Effector memory CD4-positive, alpha-beta T cell (primary cell): ENCODE measurements at regions not wholly inside any gene's neighbourhood (a gene's known extent, or its start where the extent isn't known, plus 50 kb on each side); places are given as distances from the start of the nearest gene placed in this dataset.

Experiments
- DNase-seq, 3 donors: peaks; one replicate each; pipeline ENCODE4 v3.0.0-alpha.2; 2020
- H3K27ac ChIP-seq: 2 replicates; pipeline ENCODE4 v1.7.0; 2013; ENCODE audit warnings: mild to moderate bottlenecking, low read length, moderate library complexity; ENCODE audit not compliant: insufficient read depth, poor library complexity, severe bottlenecking
- H3K27me3 ChIP-seq: replicated peaks from 2 replicates; pipeline ENCODE4 v1.7.0; 2013; ENCODE audit warnings: mild to moderate bottlenecking, low read length; ENCODE audit not compliant: insufficient read depth, control insufficient read depth, poor library complexity, severe bottlenecking
- H3K36me3 ChIP-seq: 2 replicates; pipeline ENCODE4 v1.7.0; 2013; ENCODE audit warnings: mild to moderate bottlenecking, low read length, moderate library complexity; ENCODE audit not compliant: control insufficient read depth, insufficient read depth
- H3K4me1 ChIP-seq: 2 replicates; pipeline ENCODE4 v1.7.0; 2013; ENCODE audit warnings: low read length, mild to moderate bottlenecking; ENCODE audit not compliant: control insufficient read depth, insufficient read depth, poor library complexity, severe bottlenecking
- H3K4me3 ChIP-seq: 2 replicates; pipeline ENCODE4 v1.7.0; 2013; ENCODE audit warnings: low read length, low read depth, mild to moderate bottlenecking; ENCODE audit not compliant: insufficient read depth, poor library complexity, severe bottlenecking
- H3K9me3 ChIP-seq: 2 replicates; pipeline ENCODE4 v1.7.0; 2013; ENCODE audit warnings: mild to moderate bottlenecking, low read length, moderate library complexity; ENCODE audit not compliant: control insufficient read depth

DNA sequence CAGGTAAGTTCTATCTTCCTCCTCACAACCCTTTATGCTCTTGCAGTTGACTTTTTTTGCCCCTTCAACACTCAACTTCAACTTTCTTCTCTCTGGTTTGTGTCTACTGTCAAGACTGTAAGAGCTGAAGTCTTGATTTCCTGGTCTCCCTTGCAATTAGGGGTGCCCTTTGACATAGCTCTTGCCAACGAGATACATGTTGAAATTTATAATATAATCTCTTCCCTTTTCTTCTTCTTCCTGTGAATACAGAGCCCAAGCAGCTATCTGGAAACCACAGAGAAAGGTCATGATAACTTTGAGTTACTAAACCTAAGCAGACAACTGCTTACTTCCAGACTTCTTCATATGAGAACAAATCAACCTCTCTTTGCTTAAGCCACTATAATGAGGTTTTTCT, 163.5 kb downstream of the MC4R start:
- Histone ChIP-seq H3K4me1 (no peaks in the 10 kb centered on the region), H3K36me3 (no peaks in the 10 kb centered on the region)
- DNase-seq = no peak

GRCh38 chr18:60202708-60203107, 169.9 kb downstream of the MC4R start:
- no peak overlapping the region for H3K27ac ChIP-seq
- no peaks in the 10 kb centered on the region for H3K36me3 ChIP-seq
- no peaks in the 10 kb centered on the region for H3K27me3 ChIP-seq
- no peaks in the 10 kb centered on the region for H3K4me1 ChIP-seq
- H3K4me3 ChIP-seq = no peak overlapping the region
- H3K9me3 ChIP-seq = no peaks in the 10 kb centered on the region
- DNase-seq = no peak

More for the DNA sequence above, 163.5 kb downstream of the MC4R start:
- Histone ChIP-seq H3K9me3 (no peaks in the 10 kb centered on the region), H3K27me3 (no peaks in the 10 kb centered on the region), H3K4me3 (no peak overlapping the region), H3K27ac (no peak overlapping the region)

DNA sequence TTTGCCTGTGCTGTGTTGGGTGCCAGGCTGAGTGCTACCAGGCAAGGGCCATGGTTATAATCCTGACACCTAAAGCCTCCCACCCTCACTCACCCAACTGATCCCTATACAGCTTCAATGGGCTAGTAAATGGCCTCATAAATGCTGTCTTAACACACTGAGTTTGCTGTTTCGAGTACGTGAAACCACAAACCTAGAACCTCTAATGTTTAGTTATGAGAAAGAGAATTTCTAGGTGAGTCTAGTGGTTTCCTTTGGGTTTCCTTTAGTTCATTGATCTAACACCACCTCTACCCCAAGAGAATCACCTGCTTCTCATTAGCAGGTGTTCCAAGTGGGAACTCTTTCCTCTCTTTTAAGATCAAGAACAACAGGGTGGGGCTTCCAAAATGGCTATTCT, 172.0 kb downstream of the MC4R start:
- Histone ChIP-seq H3K9me3 (no peaks in the 10 kb centered on the region), H3K4me3 (no peak overlapping the region), H3K36me3 (no peaks in the 10 kb centered on the region), H3K27me3 (no peaks in the 10 kb centered on the region), H3K27ac (no peak overlapping the region), H3K4me1 (no peaks in the 10 kb centered on the region)
- DNase-seq = no peak

GRCh38 chr18:60199505-60199904, 173.1 kb downstream of the MC4R start:
- Histone ChIP-seq H3K27me3 (no peaks in the 10 kb centered on the region), H3K4me1 (no peaks in the 10 kb centered on the region), H3K36me3 (no peaks in the 10 kb centered on the region), H3K27ac (no peak overlapping the region), H3K4me3 (no peak overlapping the region), H3K9me3 (no peaks in the 10 kb centered on the region)
- DNase-seq = no peak

DNA sequence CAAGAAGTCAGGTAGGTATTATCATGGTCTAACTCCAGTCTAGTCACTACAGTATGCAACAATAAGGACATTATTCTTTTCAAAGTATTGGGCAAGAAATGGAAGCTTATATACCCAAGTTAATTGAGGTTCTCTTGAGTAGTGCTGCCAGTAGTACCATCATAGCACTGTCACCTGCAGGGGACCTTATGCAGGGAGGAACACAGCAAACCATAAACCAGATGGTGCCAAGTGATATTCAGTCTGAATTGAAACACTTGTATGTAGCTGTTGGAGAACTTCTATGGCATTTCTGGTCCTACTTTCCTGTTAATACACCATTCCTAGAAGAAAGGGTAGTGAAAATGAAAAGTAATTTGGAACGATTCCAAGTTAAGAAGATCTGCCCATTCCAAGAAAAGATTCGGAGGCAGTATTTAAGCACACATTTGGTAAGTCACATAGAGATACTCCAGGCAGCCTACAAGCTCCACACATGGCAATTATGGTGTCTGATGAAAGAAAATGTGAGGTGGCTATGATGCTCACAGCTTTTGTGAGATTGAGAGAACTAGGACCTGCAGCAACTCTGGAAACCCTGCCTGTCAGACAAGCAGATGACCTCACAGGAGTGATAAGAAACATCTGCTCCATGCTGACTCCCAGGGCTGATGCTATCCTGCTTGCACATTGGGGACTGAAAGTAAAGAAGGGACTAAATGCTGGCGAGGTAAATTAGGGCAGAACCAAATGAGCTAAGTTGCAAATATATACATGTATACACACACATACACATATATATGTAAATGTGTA, 174.7 kb downstream of the MC4R start:
- DNase-seq = no peak
- no peak overlapping the region for H3K27ac ChIP-seq
- H3K4me3 ChIP-seq = no peak overlapping the region
- H3K36me3 ChIP-seq = no peaks in the 10 kb centered on the region
- no peaks in the 10 kb centered on the region for H3K4me1 ChIP-seq
- no peaks in the 10 kb centered on the region for H3K9me3 ChIP-seq
- H3K27me3 ChIP-seq = no peaks in the 10 kb centered on the region

DNA sequence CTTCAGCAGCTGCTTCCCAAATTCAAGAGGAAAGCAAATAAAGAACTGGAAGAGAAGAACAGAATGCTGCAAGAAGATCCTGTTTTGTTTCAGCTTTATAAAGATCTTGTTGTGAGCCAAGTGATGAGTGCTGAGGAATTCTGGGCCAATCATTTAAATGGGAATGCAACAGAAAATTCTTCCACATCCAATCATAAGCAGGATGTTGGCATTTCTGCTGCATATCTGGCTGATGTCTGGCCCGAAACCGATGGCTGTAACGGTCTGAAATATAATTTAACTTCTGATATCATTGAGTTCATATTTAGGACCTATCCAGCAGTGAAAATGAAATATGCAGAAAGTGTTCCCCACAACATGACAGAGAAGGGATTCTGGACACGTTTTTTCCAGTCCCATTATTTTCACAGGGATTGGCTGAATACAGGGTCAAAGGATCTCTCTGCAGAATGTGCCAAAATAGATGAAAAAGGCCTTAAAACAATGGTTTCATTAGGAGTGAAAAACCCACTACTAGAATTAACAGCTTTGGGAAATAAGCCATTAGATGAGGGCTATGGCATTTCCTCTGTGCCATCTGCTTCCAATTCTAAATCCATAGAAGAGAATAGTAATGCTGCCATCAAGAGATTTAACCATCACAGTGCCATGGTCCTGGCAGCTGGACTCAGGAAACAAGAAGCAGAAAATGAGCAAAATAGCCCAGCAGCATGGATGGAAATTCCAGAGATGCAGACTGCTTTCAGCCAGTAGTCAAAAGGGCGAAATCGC, 175.6 kb downstream of the MC4R start:
- Histone ChIP-seq H3K9me3 (no peaks in the 10 kb centered on the region), H3K27ac (no peak overlapping the region), H3K4me1 (no peaks in the 10 kb centered on the region), H3K4me3 (no peak overlapping the region), H3K27me3 (no peaks in the 10 kb centered on the region), H3K36me3 (no peaks in the 10 kb centered on the region)
- no peak for DNase-seq

- Histone ChIP-seq H3K9me3 (no peaks in the 10 kb centered on the region), H3K27me3 (no peaks in the 10 kb centered on the region), H3K27ac (no peak overlapping the region), H3K4me1 (no peaks in the 10 kb centered on the region), H3K4me3 (no peak overlapping the region), H3K36me3 (no peaks in the 10 kb centered on the region)
- DNase-seq = no peak
Observed at GRCh38 chr18:60193780-60194179, 178.8 kb downstream of the MC4R start.

- no peaks in the 10 kb centered on the region for H3K4me1 ChIP-seq
- H3K4me3 ChIP-seq = no peak overlapping the region
- H3K27ac ChIP-seq = no peak overlapping the region
- H3K36me3 ChIP-seq = no peaks in the 10 kb centered on the region
- no peaks in the 10 kb centered on the region for H3K27me3 ChIP-seq
- no peaks in the 10 kb centered on the region for H3K9me3 ChIP-seq
- DNase-seq = no peak
Observed at GRCh38 chr18:60191926-60192325, 180.6 kb downstream of the MC4R start.

DNA sequence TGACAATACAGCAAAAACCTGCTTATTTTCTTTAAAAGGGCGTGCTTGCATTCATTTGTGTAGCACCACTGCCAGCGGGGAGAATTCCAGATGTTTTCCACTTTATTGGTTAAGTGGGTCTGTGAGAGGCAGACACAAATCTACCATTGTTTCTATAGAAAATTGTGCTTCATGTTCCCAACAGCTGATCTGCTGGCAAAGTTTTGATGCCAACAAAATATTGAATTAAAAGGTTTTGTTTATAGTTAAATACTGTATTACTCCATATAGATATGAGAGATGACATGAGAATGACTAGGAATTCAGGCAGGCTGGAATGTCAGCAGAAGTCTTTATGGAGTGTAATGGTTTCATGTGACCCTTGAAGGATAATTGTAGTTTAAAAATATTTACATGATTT, 182.7 kb downstream of the MC4R start:
- no peaks in the 10 kb centered on the region for H3K4me1 ChIP-seq
- no peaks in the 10 kb centered on the region for H3K36me3 ChIP-seq
- no peaks in the 10 kb centered on the region for H3K27me3 ChIP-seq
- H3K27ac ChIP-seq = no peak overlapping the region
- no peak overlapping the region for H3K4me3 ChIP-seq
- DNase-seq = no peak
- no peaks in the 10 kb centered on the region for H3K9me3 ChIP-seq

DNA sequence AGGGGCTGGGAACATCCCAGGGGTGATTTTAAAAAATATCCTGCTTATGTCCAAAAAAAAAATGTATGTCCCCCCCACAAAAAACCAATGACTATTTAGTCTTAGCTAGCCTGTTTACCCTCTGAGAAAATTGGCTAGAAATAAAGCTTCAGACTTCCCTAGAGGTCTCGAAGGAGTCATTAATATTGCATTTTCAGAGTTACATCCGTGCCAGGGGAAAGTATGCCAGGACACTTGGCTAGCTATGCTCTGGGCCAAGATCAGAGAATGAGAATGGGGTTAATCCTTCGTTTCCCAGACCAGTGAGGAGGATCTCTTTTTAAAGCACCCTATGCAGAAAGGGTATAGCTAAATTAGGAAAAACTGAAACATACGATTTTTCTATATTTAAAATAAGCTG, 183.6 kb downstream of the MC4R start:
- H3K27me3 ChIP-seq = no peaks in the 10 kb centered on the region
- no peak overlapping the region for H3K4me3 ChIP-seq
- no peak for DNase-seq
- H3K9me3 ChIP-seq = no peaks in the 10 kb centered on the region
- H3K36me3 ChIP-seq = no peaks in the 10 kb centered on the region
- no peak overlapping the region for H3K27ac ChIP-seq
- no peaks in the 10 kb centered on the region for H3K4me1 ChIP-seq
